ENCODE measurements at regions not wholly inside any gene's neighbourhood (a gene's known extent, or its start where the extent isn't known, plus 50 kb on each side); places are given as distances from the start of the nearest gene placed in this dataset.

DNA sequence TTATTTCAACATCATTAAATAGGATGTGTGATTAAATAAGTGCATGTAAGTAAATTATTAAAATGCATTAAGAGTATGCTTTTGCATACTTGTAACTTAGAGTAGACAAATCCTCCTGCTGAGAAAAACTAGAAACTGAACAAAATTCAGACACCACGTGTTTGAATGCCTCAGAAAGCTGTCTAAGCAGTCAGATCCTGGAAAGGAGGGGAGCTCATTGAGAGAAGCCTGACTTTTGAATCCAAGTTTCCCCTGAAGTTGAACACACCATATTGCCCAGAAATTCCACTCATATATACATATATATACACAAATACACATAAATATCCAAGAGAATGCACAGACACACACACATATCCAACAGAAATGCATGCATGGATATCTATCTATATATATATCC lies 190.0 kb upstream of the BMP2 start:
- Histone ChIP-seq H3K4me1 (no peaks in the 10 kb centered on the region), H3K9me3 (no peaks in the 10 kb centered on the region), H3K9ac (ENCODE audit: low read depth in 2 of 2, low read length in 2 of 2) (no peak overlapping the region), H3K27ac (no peak overlapping the region), H3K36me3 (no peaks in the 10 kb centered on the region), H3K4me3 (no peak overlapping the region), H3K27me3 (no peaks in the 10 kb centered on the region)
- no peak for DNase-seq
- intact Hi-C loops (cut with DNase I) = no loop called here
- TF ChIP-seq, protein P1, sequence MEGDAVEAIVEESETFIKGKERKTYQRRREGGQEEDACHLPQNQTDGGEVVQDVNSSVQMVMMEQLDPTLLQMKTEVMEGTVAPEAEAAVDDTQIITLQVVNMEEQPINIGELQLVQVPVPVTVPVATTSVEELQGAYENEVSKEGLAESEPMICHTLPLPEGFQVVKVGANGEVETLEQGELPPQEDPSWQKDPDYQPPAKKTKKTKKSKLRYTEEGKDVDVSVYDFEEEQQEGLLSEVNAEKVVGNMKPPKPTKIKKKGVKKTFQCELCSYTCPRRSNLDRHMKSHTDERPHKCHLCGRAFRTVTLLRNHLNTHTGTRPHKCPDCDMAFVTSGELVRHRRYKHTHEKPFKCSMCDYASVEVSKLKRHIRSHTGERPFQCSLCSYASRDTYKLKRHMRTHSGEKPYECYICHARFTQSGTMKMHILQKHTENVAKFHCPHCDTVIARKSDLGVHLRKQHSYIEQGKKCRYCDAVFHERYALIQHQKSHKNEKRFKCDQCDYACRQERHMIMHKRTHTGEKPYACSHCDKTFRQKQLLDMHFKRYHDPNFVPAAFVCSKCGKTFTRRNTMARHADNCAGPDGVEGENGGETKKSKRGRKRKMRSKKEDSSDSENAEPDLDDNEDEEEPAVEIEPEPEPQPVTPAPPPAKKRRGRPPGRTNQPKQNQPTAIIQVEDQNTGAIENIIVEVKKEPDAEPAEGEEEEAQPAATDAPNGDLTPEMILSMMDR (IDR thresholded peaks at IDR 0.05) = no peak

DNA sequence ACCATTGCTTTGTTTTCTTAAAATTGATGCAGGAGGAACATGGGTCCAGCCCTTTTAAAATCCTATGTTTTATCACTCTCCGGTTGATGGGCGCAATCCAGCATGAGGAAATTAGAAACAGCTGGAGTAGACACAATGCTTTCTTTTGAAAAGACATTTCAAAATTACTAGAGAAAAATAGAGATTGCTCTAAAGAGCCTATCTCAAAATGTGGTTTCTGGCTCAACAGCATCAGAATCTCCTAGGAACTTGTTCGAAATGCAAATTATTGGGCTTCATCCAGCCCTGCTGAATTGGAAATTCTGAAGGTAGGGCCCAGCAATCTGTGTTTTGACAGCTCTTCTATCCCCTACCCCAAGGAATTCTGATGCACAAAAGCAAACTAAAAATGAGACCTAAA lies 190.8 kb upstream of the BMP2 start:
- no peaks in the 10 kb centered on the region for H3K9me3 ChIP-seq
- H3K9ac ChIP-seq (ENCODE audit: low read depth in 2 of 2, low read length in 2 of 2) = no peak overlapping the region
- TF ChIP-seq, protein P1 (IDR thresholded peaks at IDR 0.05) = no peak
- DNase-seq = no peak
- H3K4me3 ChIP-seq = no peak overlapping the region
- H3K4me1 ChIP-seq = no peaks in the 10 kb centered on the region
- H3K27ac ChIP-seq = no peak overlapping the region
- H3K27me3 ChIP-seq = no peaks in the 10 kb centered on the region
- intact Hi-C loops (cut with DNase I) = no loop called here
- no peaks in the 10 kb centered on the region for H3K36me3 ChIP-seq

DNA sequence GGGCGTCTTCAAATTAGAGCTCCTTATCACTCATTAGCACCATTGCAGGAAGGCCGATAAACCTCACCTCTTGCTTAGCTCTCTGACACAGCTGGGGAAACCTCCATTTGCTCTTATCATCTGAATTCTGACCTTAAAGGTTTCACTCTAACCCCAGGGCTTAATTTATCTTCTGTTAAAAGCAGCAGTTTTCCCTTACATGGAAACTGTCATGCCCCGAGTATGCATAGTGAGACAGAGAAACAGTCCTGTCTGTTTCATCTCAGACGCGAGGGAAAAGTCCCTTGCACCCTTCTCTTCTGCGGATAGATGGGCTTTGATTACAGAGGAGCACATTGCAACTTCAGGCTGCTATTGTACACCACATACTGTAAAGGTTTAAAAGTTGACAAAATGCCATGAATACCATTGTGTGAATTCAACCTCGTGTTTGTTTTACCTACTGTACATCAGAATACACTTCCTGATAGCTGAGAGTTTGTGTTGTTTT lies 191.5 kb upstream of the BMP2 start:
- no peak overlapping the region for H3K4me3 ChIP-seq
- TF ChIP-seq, protein P1 (IDR thresholded peaks at IDR 0.05) = no peak
- H3K4me1 ChIP-seq = no peaks in the 10 kb centered on the region
- H3K9me3 ChIP-seq = no peaks in the 10 kb centered on the region
- no peak for DNase-seq
- no peak overlapping the region for H3K27ac ChIP-seq
- intact Hi-C loops (cut with DNase I) = no loop called here
- H3K9ac ChIP-seq (ENCODE audit: low read depth in 2 of 2, low read length in 2 of 2) = no peak overlapping the region
- no peaks in the 10 kb centered on the region for H3K27me3 ChIP-seq
- no peaks in the 10 kb centered on the region for H3K36me3 ChIP-seq

DNA sequence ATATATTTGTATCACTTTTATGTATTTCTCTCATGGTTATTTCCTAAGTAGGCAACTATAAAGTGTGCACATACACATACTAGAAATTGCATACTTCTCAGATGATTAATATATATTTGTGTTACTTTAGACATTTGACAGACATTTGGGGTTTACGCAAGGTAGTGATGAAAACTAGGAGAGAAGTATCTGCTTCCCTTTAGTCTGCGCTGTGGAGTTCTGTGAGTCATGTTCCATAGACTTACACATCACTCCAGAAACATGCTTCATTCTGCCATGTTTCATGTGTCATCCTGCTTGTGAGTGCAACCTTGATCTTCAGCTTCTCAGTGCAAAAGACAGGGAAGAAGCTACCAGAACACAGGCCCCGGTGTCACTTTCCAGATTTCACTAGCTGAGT lies 200.7 kb upstream of the BMP2 start:
- Histone ChIP-seq H3K27me3 (no peaks in the 10 kb centered on the region), H3K36me3 (no peaks in the 10 kb centered on the region), H3K4me3 (no peak overlapping the region), H3K4me1 (no peaks in the 10 kb centered on the region), H3K9ac (ENCODE audit: low read depth in 2 of 2, low read length in 2 of 2) (no peak overlapping the region), H3K27ac (no peak overlapping the region), H3K9me3 (no peaks in the 10 kb centered on the region)
- TF ChIP-seq, protein P1 (IDR thresholded peaks at IDR 0.05) = no peak
- intact Hi-C loops (cut with DNase I) = no loop called here
- DNase-seq = no peak

DNA sequence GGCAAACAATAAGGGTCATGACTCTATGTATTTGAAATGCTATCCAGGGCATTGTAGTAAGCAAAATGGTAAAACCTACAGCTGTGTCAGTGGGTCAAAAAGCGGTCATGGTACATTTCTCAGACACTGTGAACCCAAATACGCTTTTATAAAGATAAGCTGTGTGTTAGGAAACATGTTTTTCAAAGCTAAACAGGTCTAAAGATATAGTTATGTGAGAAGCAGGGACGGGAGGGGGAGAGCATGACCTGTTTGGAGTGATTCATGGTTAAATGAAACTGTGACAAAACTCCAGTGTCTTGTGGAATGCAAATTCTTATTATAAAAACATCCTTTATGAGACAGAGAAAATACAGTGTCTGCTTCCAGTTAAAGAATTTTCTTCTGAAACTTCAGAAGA lies 205.4 kb upstream of the BMP2 start:
- intact Hi-C loops (cut with DNase I) = no loop called here
- H3K36me3 ChIP-seq = no peaks in the 10 kb centered on the region
- DNase-seq = no peak
- no peaks in the 10 kb centered on the region for H3K4me1 ChIP-seq
- TF ChIP-seq, protein P1 (IDR thresholded peaks at IDR 0.05) = no peak
- no peaks in the 10 kb centered on the region for H3K9me3 ChIP-seq
- no peak overlapping the region for H3K9ac ChIP-seq (ENCODE audit: low read depth in 2 of 2, low read length in 2 of 2)
- H3K27ac ChIP-seq = no peak overlapping the region
- no peaks in the 10 kb centered on the region for H3K27me3 ChIP-seq
- H3K4me3 ChIP-seq = no peak overlapping the region

DNA sequence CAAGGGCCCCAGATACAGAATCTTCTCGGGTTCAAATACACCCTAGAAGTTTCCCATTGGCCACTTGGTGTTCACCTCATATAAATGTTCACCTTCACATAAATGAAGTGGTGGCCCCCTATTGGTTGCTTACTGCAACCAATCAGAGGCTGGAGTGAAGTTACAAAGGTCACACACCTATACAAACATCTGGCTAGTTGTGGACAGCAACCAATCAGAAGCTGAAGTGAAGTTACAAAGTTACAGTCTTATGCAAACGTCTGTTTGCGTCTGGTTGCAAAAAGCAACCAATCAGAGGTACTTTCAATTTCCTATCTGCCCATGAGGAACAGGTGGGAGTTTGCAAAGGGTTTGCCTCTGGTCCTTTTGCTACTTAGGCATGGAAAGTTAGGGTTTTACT lies 206.5 kb upstream of the BMP2 start:
- Histone ChIP-seq H3K27me3 (no peaks in the 10 kb centered on the region), H3K9ac (ENCODE audit: low read depth in 2 of 2, low read length in 2 of 2) (no peak overlapping the region), H3K27ac (no peak overlapping the region), H3K4me3 (no peak overlapping the region), H3K9me3 (no peaks in the 10 kb centered on the region), H3K4me1 (no peaks in the 10 kb centered on the region), H3K36me3 (no peaks in the 10 kb centered on the region)
- intact Hi-C loops (cut with DNase I) = no loop called here
- TF ChIP-seq, protein P1 (IDR thresholded peaks at IDR 0.05) = no peak
- DNase-seq = no peak

All from colonic mucosa (tissue), 4 donors.